Osteoblast (primary cell): ENCODE measurements at regions not wholly inside any gene's neighbourhood (a gene's known extent, or its start where the extent isn't known, plus 50 kb on each side); places are given as distances from the start of the nearest gene placed in this dataset.

ENCODE experiments used
- DNase-seq: peaks from one replicate; pipeline ENCODE4 v3.0.0; 2011; ENCODE audit warnings: low spot score, mixed read lengths; ENCODE audit not compliant: insufficient read length; ENCODE audit errors: missing footprints
- H2AFZ ChIP-seq: 2 replicates; pipeline ENCODE4 v1.6.0; 2011; ENCODE audit warnings: mild to moderate bottlenecking, low read length
- H3K27ac ChIP-seq: 2 replicates; pipeline ENCODE4 v1.5.1; 2011; ENCODE audit warnings: mild to moderate bottlenecking, low read depth, low read length, moderate library complexity
- H3K27me3 ChIP-seq: 2 replicates; pipeline ENCODE4 v1.6.0; 2012; ENCODE audit warnings: mild to moderate bottlenecking, control low read depth, inconsistent platforms, low read length, moderate library complexity; ENCODE audit not compliant: insufficient read depth
- H3K36me3 ChIP-seq: 2 replicates; pipeline ENCODE4 v1.5.1; 2011; ENCODE audit warnings: mild to moderate bottlenecking, low read length, control low read depth, moderate library complexity; ENCODE audit not compliant: insufficient read depth
- H3K4me1 ChIP-seq: 2 replicates; pipeline ENCODE4 v1.5.1; 2011; ENCODE audit warnings: mild to moderate bottlenecking, low read length, control low read depth, moderate library complexity; ENCODE audit not compliant: insufficient read depth
- H3K4me2 ChIP-seq: 2 replicates; pipeline ENCODE4 v1.6.0; 2011; ENCODE audit warnings: mild to moderate bottlenecking, low read length; ENCODE audit not compliant: insufficient read depth
- H3K4me3 ChIP-seq: fragments of 200-600 bp; sonication (generic); 3 replicates; pipeline ENCODE4 v1.5.1; 2012; ENCODE audit warnings: mild to moderate bottlenecking, low read length, inconsistent platforms; ENCODE audit not compliant: insufficient read depth
- H3K79me2 ChIP-seq: 2 replicates; pipeline ENCODE4 v1.6.0; 2012; ENCODE audit warnings: mild to moderate bottlenecking, low read length, control low read depth, inconsistent platforms; ENCODE audit not compliant: insufficient read depth
- H3K9me3 ChIP-seq: 2 replicates; pipeline ENCODE4 v1.5.1; 2011; ENCODE audit warnings: low read depth, low read length, control low read depth
- H4K20me1 ChIP-seq: 2 replicates; pipeline ENCODE4 v1.6.0; 2012; ENCODE audit warnings: mild to moderate bottlenecking, low read length, control low read depth; ENCODE audit not compliant: insufficient read depth
- CTCF ChIP-seq: IDR thresholded peaks from 2 replicates; pipeline ENCODE4 v1.5.1; 2011; ENCODE audit warnings: mild to moderate bottlenecking, low read depth, low read length, moderate library complexity; ENCODE audit errors: extremely low read depth

GRCh38 chr12:115813256-115813655 lies 464.2 kb downstream of the MED13L start:
- H3K9me3 ChIP-seq, result no peaks in the 10 kb centered on the region
- no peak overlapping the region for H2AFZ ChIP-seq
- H3K4me3 ChIP-seq, result no peak overlapping the region
- H4K20me1 ChIP-seq, result no peaks in the 10 kb centered on the region
- H3K27me3 ChIP-seq, result no peaks in the 10 kb centered on the region
- no peaks in the 10 kb centered on the region for H3K36me3 ChIP-seq
- H3K79me2 ChIP-seq, result no peaks in the 10 kb centered on the region
- no peaks in the 10 kb centered on the region for H3K4me1 ChIP-seq
- no peak for DNase-seq
- no peak for TF ChIP-seq CTCF
- H3K27ac ChIP-seq, result no peak overlapping the region
- no peak overlapping the region for H3K4me2 ChIP-seq

- TF ChIP-seq CTCF, result no peak
Observed at GRCh38 chr12:115811929-115812328, 465.6 kb downstream of the MED13L start.

GRCh38 chr12:115811045-115811444 lies 466.4 kb downstream of the MED13L start:
- Histone ChIP-seq H3K27me3 (no peaks in the 10 kb centered on the region), H3K36me3 (no peaks in the 10 kb centered on the region), H3K4me1 (no peaks in the 10 kb centered on the region), H3K27ac (no peak overlapping the region), H3K9me3 (no peaks in the 10 kb centered on the region), H3K79me2 (no peaks in the 10 kb centered on the region), H3K4me3 (no peak overlapping the region), H4K20me1 (no peaks in the 10 kb centered on the region), H2AFZ (no peak overlapping the region), H3K4me2 (no peak overlapping the region)
- no peak for DNase-seq
- TF ChIP-seq CTCF, result no peak

More at GRCh38 chr12:115811929-115812328, 465.6 kb downstream of the MED13L start:
- Histone ChIP-seq H3K36me3 (no peaks in the 10 kb centered on the region), H3K27me3 (no peaks in the 10 kb centered on the region), H3K4me3 (no peak overlapping the region), H3K79me2 (no peaks in the 10 kb centered on the region), H2AFZ (no peak overlapping the region), H4K20me1 (no peaks in the 10 kb centered on the region), H3K4me1 (no peaks in the 10 kb centered on the region), H3K9me3 (no peaks in the 10 kb centered on the region), H3K27ac (no peak overlapping the region), H3K4me2 (no peak overlapping the region)
- DNase-seq, result no peak

- Histone ChIP-seq H3K4me2 (no peak overlapping the region), H3K27ac (no peak overlapping the region), H3K4me3 (no peak overlapping the region), H4K20me1 (no peaks in the 10 kb centered on the region), H3K27me3 (no peaks in the 10 kb centered on the region), H3K4me1 (no peaks in the 10 kb centered on the region), H3K36me3 (no peaks in the 10 kb centered on the region), H3K79me2 (no peaks in the 10 kb centered on the region), H2AFZ (no peak overlapping the region), H3K9me3 (no peaks in the 10 kb centered on the region)
- TF ChIP-seq CTCF, result no peak
- no peak for DNase-seq
Observed at GRCh38 chr12:115810122-115810901, 467.2 kb downstream of the MED13L start.
